Fibroblast of lung (primary cell): ENCODE measurements at regions not wholly inside any gene's neighbourhood (a gene's known extent, or its start where the extent isn't known, plus 50 kb on each side); places are given as distances from the start of the nearest gene placed in this dataset.

Source experiments
- DNase-seq, 2 donors: peaks; one replicate each; pipeline versions ENCODE4 v3.0.0 to v3.0.0-alpha.2; 2010; ENCODE audit warnings: low read depth in 2 of 2
- H2AFZ ChIP-seq: 2 replicates; pipeline ENCODE4 v1.5.1; 2012; ENCODE audit warnings: low read length, control low read depth, inconsistent platforms
- H3K27ac ChIP-seq: 2 replicates; pipeline ENCODE4 v1.5.1; 2011; ENCODE audit warnings: low read length, control low read depth; ENCODE audit not compliant: insufficient read depth
- H3K27me3 ChIP-seq: 2 replicates; pipeline ENCODE4 v1.5.1; 2011; ENCODE audit warnings: mild to moderate bottlenecking, low read length; ENCODE audit not compliant: control insufficient read depth, insufficient read depth
- H3K36me3 ChIP-seq: 2 replicates; pipeline ENCODE4 v1.5.1; 2011; ENCODE audit warnings: low read length; ENCODE audit not compliant: control insufficient read depth, insufficient read depth
- H3K4me1 ChIP-seq: 2 replicates; pipeline ENCODE4 v1.5.1; 2011; ENCODE audit warnings: low read length; ENCODE audit not compliant: control insufficient read depth, insufficient read depth; ENCODE audit errors: extremely low read depth
- H3K4me2 ChIP-seq: 2 replicates; pipeline ENCODE4 v1.5.1; 2011; ENCODE audit warnings: low read length, control low read depth; ENCODE audit not compliant: insufficient read depth; ENCODE audit errors: extremely low read depth
- H3K4me3 ChIP-seq, 4 experiments: fragments of 200-600 bp in 1 of 4; sonication (generic) in 1 of 4; replicated peaks in 1 of 4; 2 replicates each; pipeline ENCODE4 v1.5.1; 2011 to 2016; ENCODE audit warnings: low read length in 4 of 4, low read depth in 3 of 4, mild to moderate bottlenecking in 3 of 4, control low read depth in 2 of 4, inconsistent platforms in 1 of 4, mixed read lengths in 1 of 4; ENCODE audit not compliant: insufficient read depth in 1 of 4; ENCODE audit errors: control extremely low read depth in 1 of 4
- H3K79me2 ChIP-seq: 2 replicates; pipeline ENCODE4 v1.5.1; 2012; ENCODE audit warnings: mild to moderate bottlenecking, low read length, inconsistent platforms; ENCODE audit not compliant: control insufficient read depth, insufficient read depth
- H3K9ac ChIP-seq: 2 replicates; pipeline ENCODE4 v1.5.1; 2011; ENCODE audit warnings: mild to moderate bottlenecking, low read length, control low read depth; ENCODE audit not compliant: insufficient read depth
- H3K9me3 ChIP-seq: 2 replicates; pipeline ENCODE4 v1.5.1; 2012; ENCODE audit warnings: low read depth, low read length; ENCODE audit not compliant: control insufficient read depth, insufficient read depth
- H4K20me1 ChIP-seq: 2 replicates; pipeline ENCODE4 v1.5.1; 2011; ENCODE audit warnings: low read length; ENCODE audit not compliant: control insufficient read depth, insufficient read depth; ENCODE audit errors: extremely low read depth
- EZH2 ChIP-seq: IDR thresholded peaks from 2 replicates; pipeline ENCODE4 v1.5.1; 2012; ENCODE audit warnings: low read length, control low read depth, mild to moderate bottlenecking; ENCODE audit errors: missing control alignments
- TF ChIP-seq, protein P1 (sequence below), 2 donors: IDR thresholded peaks in 1 of 2; conservative IDR thresholded peaks in 1 of 2; 1 replicate in 1 of 2; 2 replicates in 1 of 2; pipeline ENCODE4 v1.5.1; 2011 to 2012; ENCODE audit warnings: low read length in 2 of 2, control low read depth in 1 of 2, inconsistent platforms in 1 of 2, low read depth in 1 of 2, mild to moderate bottlenecking in 1 of 2

DNA sequence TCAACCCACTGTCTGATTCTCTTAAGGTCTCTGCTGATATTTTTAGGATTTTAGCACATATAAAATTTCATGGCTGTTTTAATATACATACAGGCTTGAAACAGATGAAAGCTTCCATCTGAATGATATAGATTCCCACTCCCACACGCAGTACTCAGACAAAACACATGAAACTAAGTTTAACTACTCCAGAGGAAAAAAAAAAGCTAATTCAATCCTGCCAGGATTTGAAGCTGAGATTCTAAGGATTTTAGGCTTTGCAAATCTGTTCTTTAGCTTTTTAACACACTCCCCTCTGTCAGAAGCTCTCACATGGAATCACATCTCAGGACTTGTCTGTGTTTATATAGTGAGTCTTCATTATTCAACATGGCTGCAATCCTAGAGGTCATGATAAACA, 217.3 kb downstream of the BCAT1 start:
- Histone ChIP-seq H3K36me3 (no peaks in the 10 kb centered on the region), H4K20me1 (no peaks in the 10 kb centered on the region), H3K4me1 (no peaks in the 10 kb centered on the region), H3K9ac (no peak overlapping the region), H2AFZ (no peak overlapping the region), H3K79me2 (no peaks in the 10 kb centered on the region), H3K27me3 (no peaks in the 10 kb centered on the region), H3K4me2 (no peak overlapping the region), H3K4me3 (no peak overlapping the region), H3K27ac (no peak overlapping the region), H3K9me3 (no peaks in the 10 kb centered on the region)
- TF ChIP-seq EZH2 = no peak
- TF ChIP-seq, protein P1, sequence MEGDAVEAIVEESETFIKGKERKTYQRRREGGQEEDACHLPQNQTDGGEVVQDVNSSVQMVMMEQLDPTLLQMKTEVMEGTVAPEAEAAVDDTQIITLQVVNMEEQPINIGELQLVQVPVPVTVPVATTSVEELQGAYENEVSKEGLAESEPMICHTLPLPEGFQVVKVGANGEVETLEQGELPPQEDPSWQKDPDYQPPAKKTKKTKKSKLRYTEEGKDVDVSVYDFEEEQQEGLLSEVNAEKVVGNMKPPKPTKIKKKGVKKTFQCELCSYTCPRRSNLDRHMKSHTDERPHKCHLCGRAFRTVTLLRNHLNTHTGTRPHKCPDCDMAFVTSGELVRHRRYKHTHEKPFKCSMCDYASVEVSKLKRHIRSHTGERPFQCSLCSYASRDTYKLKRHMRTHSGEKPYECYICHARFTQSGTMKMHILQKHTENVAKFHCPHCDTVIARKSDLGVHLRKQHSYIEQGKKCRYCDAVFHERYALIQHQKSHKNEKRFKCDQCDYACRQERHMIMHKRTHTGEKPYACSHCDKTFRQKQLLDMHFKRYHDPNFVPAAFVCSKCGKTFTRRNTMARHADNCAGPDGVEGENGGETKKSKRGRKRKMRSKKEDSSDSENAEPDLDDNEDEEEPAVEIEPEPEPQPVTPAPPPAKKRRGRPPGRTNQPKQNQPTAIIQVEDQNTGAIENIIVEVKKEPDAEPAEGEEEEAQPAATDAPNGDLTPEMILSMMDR (conservative IDR thresholded peaks at IDR 0.05 in 1 of 2, IDR thresholded peaks at IDR 0.05 in 1 of 2; ENCODE audit: low read depth in 1 of 2, low read length in 2 of 2) = no peak
- DNase-seq = no peak

DNA sequence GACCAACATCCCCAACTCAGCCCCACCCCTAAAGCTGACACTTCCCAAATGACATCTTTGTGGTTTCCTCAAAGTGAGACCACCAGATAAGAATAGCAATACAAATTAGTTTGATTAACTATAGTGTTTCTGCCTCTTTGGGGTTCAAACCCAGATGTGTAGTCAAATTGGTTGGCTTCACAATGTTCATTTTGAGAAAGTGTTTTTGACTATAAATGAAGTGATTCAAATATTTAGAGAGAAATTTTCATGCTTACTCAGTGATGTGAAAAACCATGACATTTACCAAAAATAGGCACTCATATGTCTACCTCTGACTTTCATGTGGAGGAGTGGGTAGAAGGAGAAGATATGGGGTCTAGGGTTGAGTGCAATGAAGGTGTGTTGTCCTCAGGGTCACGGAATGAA, 218.4 kb downstream of the BCAT1 start:
- Histone ChIP-seq H3K36me3 (no peaks in the 10 kb centered on the region), H3K27ac (no peak overlapping the region), H3K4me2 (no peak overlapping the region), H3K27me3 (no peaks in the 10 kb centered on the region), H3K79me2 (no peaks in the 10 kb centered on the region), H3K9ac (no peak overlapping the region), H3K9me3 (no peaks in the 10 kb centered on the region), H2AFZ (no peak overlapping the region), H3K4me1 (no peaks in the 10 kb centered on the region), H3K4me3 (no peak overlapping the region), H4K20me1 (no peaks in the 10 kb centered on the region)
- TF ChIP-seq, protein P1 (conservative IDR thresholded peaks at IDR 0.05 in 1 of 2, IDR thresholded peaks at IDR 0.05 in 1 of 2; ENCODE audit: low read depth in 1 of 2, low read length in 2 of 2) = no peak
- no peak for TF ChIP-seq EZH2
- no peak for DNase-seq

DNA sequence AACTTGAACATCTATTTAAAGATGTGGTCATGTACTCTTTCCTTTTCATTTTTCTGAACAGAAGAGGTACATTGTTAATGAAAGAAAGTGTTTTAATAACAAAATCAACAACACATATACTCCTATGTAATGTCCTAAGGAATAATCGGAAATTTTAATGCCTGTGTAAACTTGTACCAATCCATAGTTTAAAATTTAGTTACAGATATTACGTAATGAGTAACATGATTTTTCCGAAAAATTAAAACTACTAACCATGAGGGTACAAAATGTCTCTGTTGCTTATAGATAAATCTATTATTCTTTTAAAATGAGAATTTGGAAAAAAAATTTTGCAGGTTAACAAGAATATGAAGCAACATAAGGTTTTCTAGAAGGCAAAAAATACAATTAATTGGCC, 220.1 kb downstream of the BCAT1 start:
- Histone ChIP-seq H3K27me3 (no peaks in the 10 kb centered on the region), H3K4me2 (no peak overlapping the region), H2AFZ (no peak overlapping the region), H3K9ac (no peak overlapping the region), H3K36me3 (no peaks in the 10 kb centered on the region), H3K4me3 (no peak overlapping the region), H3K27ac (no peak overlapping the region), H3K9me3 (no peaks in the 10 kb centered on the region), H3K79me2 (no peaks in the 10 kb centered on the region), H3K4me1 (no peaks in the 10 kb centered on the region), H4K20me1 (no peaks in the 10 kb centered on the region)
- TF ChIP-seq, protein P1 (conservative IDR thresholded peaks at IDR 0.05 in 1 of 2, IDR thresholded peaks at IDR 0.05 in 1 of 2; ENCODE audit: low read depth in 1 of 2, low read length in 2 of 2) = no peak
- TF ChIP-seq EZH2 = no peak
- no peak for DNase-seq
